Psoas muscle (tissue), 7 donors: ENCODE measurements at regions not wholly inside any gene's neighbourhood (a gene's known extent, or its start where the extent isn't known, plus 50 kb on each side); places are given as distances from the start of the nearest gene placed in this dataset.

Source experiments
- ATAC-seq, 4 donors: fragments of 200-7000 bp; cut with Tn5 transposase; one replicate each; pipeline ENCODE4 v1.9.1; 2020; ENCODE audit warnings: moderate library complexity in 3 of 4, mild to moderate bottlenecking in 2 of 4
- DNase-seq, 2 donors: peaks; one replicate each; pipeline ENCODE4 v3.0.0-alpha.2; 2020
- H3K27ac ChIP-seq: fragments of 200-600 bp; one replicate; pipeline ENCODE4 v1.8.0; 2022
- H3K27me3 ChIP-seq, 3 donors: fragments of 200-600 bp in 1 of 3; one replicate each; pipeline versions ENCODE4 v1.6.1 to v1.8.0; 2013 to 2022; ENCODE audit warnings: low read length in 2 of 3, mild to moderate bottlenecking in 2 of 3, moderate library complexity in 1 of 3; ENCODE audit not compliant: insufficient read depth in 3 of 3
- H3K36me3 ChIP-seq, 2 donors: fragments of 200-600 bp in 1 of 2; one replicate each; pipeline versions ENCODE4 v1.6.1 to v1.8.0; 2013 to 2022; ENCODE audit warnings: low read depth in 1 of 2, mild to moderate bottlenecking in 1 of 2, moderate library complexity in 1 of 2; ENCODE audit not compliant: insufficient read depth in 1 of 2
- H3K4me1 ChIP-seq: fragments of 200-600 bp; one replicate; pipeline ENCODE4 v1.8.0; 2022
- H3K4me3 ChIP-seq: fragments of 200-600 bp; one replicate; pipeline ENCODE4 v1.8.0; 2022; ENCODE audit warnings: mild to moderate bottlenecking
- H3K9me3 ChIP-seq: fragments of 200-600 bp; one replicate; pipeline ENCODE4 v1.8.0; 2022
- WGBS, 3 donors: extraction: QIAGEN DNeasy Blood & Tissue Kit; methylation state at CpG; one replicate each; pipeline versions ENCODE4 v1.1.6 to v1.1.7; 2013; 5-methylcytosine and 5-hydroxymethylcytosine counted together
- intact Hi-C, 2 donors: fragments of 100-400 bp; cut with DNase I; formaldehyde crosslinking; loops; one replicate each; pipeline versions ENCODE4 v1.11.0 to v1.14.2; 2022
- TF ChIP-seq, protein P1 (sequence below): fragments of 200-600 bp; IDR thresholded peaks from one replicate; pipeline ENCODE4 v1.8.0; 2022; ENCODE audit warnings: antibody characterized with exemption
- donor health status: healthy with polysubstance abuse.
- donor health status: DM: no; HTN: no; CAD: no; lungs with moderate emphysema.
- donor health status: Bipolar disorder and iron deficiency.
- donor health status: healthy.
- donor health status: DM: yes; HTN: yes; CAD: no.
- donor health status: DM: no; HTN: no; CAD: no.
- donor health status: DM: yes; HTN: yes; CAD: no.

GRCh38 chr2:238688193-238689153, 159.4 kb upstream of the TWIST2 start:
- ATAC-seq = no peak
- Histone ChIP-seq H3K36me3 (no peaks in the 10 kb centered on the region), H3K27me3 (peaks cover 0 to 6% (median 0%) of the 10 kb centered on the region in 3 donors), H3K4me3 (no peak overlapping the region), H3K4me1 (no peaks in the 10 kb centered on the region), H3K27ac (no peak overlapping the region), H3K9me3 (no peaks in the 10 kb centered on the region)
- WGBS, 3 donors = 64 to 79% (median 70%) methylated on average over 24 of the region's 24 CpGs
- intact Hi-C loops = no loop called here
- TF ChIP-seq, protein P1, sequence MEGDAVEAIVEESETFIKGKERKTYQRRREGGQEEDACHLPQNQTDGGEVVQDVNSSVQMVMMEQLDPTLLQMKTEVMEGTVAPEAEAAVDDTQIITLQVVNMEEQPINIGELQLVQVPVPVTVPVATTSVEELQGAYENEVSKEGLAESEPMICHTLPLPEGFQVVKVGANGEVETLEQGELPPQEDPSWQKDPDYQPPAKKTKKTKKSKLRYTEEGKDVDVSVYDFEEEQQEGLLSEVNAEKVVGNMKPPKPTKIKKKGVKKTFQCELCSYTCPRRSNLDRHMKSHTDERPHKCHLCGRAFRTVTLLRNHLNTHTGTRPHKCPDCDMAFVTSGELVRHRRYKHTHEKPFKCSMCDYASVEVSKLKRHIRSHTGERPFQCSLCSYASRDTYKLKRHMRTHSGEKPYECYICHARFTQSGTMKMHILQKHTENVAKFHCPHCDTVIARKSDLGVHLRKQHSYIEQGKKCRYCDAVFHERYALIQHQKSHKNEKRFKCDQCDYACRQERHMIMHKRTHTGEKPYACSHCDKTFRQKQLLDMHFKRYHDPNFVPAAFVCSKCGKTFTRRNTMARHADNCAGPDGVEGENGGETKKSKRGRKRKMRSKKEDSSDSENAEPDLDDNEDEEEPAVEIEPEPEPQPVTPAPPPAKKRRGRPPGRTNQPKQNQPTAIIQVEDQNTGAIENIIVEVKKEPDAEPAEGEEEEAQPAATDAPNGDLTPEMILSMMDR = no peak
- DNase-seq = no peak

DNA sequence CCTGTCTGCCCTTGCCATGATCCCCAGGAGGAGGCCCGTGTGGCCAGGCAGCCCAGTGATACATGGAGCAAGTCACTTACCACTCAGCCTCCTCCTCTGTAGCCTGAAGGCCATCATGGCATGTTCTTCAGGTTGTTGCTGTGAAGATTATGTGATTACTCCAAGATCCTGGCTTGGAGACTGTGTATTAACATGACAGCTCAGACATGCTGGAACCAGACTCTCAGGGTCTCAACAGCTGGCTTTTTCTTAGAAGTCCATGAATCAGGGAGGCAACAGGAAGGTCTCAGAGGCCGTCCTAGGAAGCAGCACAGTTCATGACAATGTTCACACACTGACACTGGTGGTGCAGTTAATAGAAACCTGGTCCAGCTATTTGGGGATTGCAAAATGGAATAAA, 158.6 kb upstream of the TWIST2 start:
- intact Hi-C loops = no loop called here
- Histone ChIP-seq H3K36me3 (no peaks in the 10 kb centered on the region), H3K27ac (no peak overlapping the region), H3K9me3 (no peaks in the 10 kb centered on the region), H3K4me3 (no peak overlapping the region), H3K27me3 (peaks cover 0 to 6% (median 0%) of the 10 kb centered on the region in 3 donors), H3K4me1 (no peaks in the 10 kb centered on the region)
- DNase-seq (no peak), ATAC-seq (no peak)
- 74 to 78% (median 75%) methylated on average over 2 of the region's 2 CpGs for WGBS, 3 donors
- TF ChIP-seq, protein P1 = no peak

GRCh38 chr2:238689871-238690389, 158.0 kb upstream of the TWIST2 start:
- Histone ChIP-seq H3K4me3 (no peak overlapping the region), H3K9me3 (no peaks in the 10 kb centered on the region), H3K27ac (no peak overlapping the region), H3K4me1 (no peaks in the 10 kb centered on the region), H3K27me3 (peaks cover 0 to 6% (median 0%) of the 10 kb centered on the region in 3 donors), H3K36me3 (no peaks in the 10 kb centered on the region)
- 72 to 76% (median 75%) methylated on average over 7 of the region's 7 CpGs for WGBS, 3 donors
- DNase-seq (no peak), ATAC-seq (no peak)
- intact Hi-C loops = no loop called here
- TF ChIP-seq, protein P1 = no peak

DNA sequence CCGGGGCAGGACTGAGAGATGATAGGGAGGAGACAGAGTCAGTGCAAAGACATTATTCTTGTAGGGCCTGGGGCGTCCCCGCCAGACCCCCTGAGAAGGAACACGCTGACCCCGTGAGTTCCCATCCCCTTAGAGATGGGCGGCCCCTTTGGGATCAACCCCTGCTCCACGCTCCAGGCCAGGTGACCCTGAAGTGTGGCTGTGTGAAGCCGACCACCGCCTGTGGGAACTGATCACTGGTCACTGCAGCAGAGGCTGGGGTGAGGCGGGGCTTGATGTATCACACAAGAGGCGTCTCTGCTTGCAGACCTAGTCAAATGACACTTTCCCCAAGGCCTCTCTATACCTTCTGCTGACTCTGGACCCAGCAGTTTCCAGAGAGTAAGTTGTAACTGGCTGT, 157.4 kb upstream of the TWIST2 start:
- 85 to 88% (median 87%) methylated on average over 11 of the region's 11 CpGs for WGBS, 3 donors
- H3K9me3 ChIP-seq = no peaks in the 10 kb centered on the region
- peaks cover 0 to 6% (median 0%) of the 10 kb centered on the region in 3 donors for H3K27me3 ChIP-seq
- no peak for DNase-seq
- intact Hi-C loops = no loop called here
- no peak overlapping the region for H3K4me3 ChIP-seq
- TF ChIP-seq, protein P1 = no peak
- no peak overlapping the region for H3K27ac ChIP-seq
- ATAC-seq = no peak
- H3K36me3 ChIP-seq = no peaks in the 10 kb centered on the region
- H3K4me1 ChIP-seq = no peaks in the 10 kb centered on the region
